PC-3 (cell line): ENCODE measurements at regions not wholly inside any gene's neighbourhood (a gene's known extent, or its start where the extent isn't known, plus 50 kb on each side); places are given as distances from the start of the nearest gene placed in this dataset.

Experiments
- CTCF ChIP-seq: fragments of 300-600 bp; sonication (generic); conservative IDR thresholded peaks from 2 replicates; pipeline ENCODE4 v1.5.1; 2017; ENCODE audit warnings: antibody characterized with exemption, low read depth, mild to moderate bottlenecking, low read length
- EZH2 ChIP-seq: fragments of 300-600 bp; sonication (generic); IDR thresholded peaks from one replicate; pipeline ENCODE4 v1.6.1; 2017; ENCODE audit warnings: antibody characterized with exemption, mild to moderate bottlenecking, low read length; ENCODE audit not compliant: unreplicated experiment

GRCh38 chr13:86882107-86882506, 789.1 kb upstream of the SLITRK5 start:
- TF ChIP-seq EZH2 (no peak), CTCF (no peak)
